ENCODE measurements at regions not wholly inside any gene's neighbourhood (a gene's known extent, or its start where the extent isn't known, plus 50 kb on each side); places are given as distances from the start of the nearest gene placed in this dataset.

GRCh38 chr12:46523446-46523845, 150.9 kb upstream of the SLC38A2 start:
- Histone ChIP-seq H3K27ac (ENCODE audit: control insufficient read depth, insufficient read depth, low read length) (no peak overlapping the region), H3K4me3 (ENCODE audit: control insufficient read depth in 2 of 3, extremely low read depth in 1 of 3, insufficient read depth in 2 of 3, low read depth in 1 of 3, low read length in 3 of 3) (no peak overlapping the region)

GRCh38 chr12:46522071-46522470, 149.5 kb upstream of the SLC38A2 start:
- H3K9me1 ChIP-seq (ENCODE audit: control insufficient read depth, extremely low read depth, insufficient read depth, low read length): no peaks in the 10 kb centered on the region
- H3K27ac ChIP-seq (ENCODE audit: control insufficient read depth, insufficient read depth, low read length): no peak overlapping the region
- no peak overlapping the region for H3K9ac ChIP-seq (ENCODE audit: control insufficient read depth, extremely low read depth, insufficient read depth, low read length)
- H3K27me3 ChIP-seq (ENCODE audit: control insufficient read depth, extremely low read depth, insufficient read depth, low read length): no peaks in the 10 kb centered on the region
- FAIRE-seq (no peak), DNase-seq (ENCODE audit: low read depth, low spot score) (no peak)
- H3K36me3 ChIP-seq (ENCODE audit: control insufficient read depth in 2 of 2, extremely low read depth in 1 of 2, insufficient read depth in 2 of 2, low read length in 2 of 2): no peaks in the 10 kb centered on the region
- no peaks in the 10 kb centered on the region for H4K20me1 ChIP-seq (ENCODE audit: control insufficient read depth, extremely low read depth, insufficient read depth, low read length)
- H3K4me2 ChIP-seq (ENCODE audit: control insufficient read depth, extremely low read depth, insufficient read depth, low read depth, low read length): no peak overlapping the region
- H3K4me3 ChIP-seq (ENCODE audit: control insufficient read depth in 2 of 3, extremely low read depth in 1 of 3, insufficient read depth in 2 of 3, low read depth in 1 of 3, low read length in 3 of 3): no peak overlapping the region
- TF ChIP-seq EZH2 (IDR thresholded peaks at IDR 0.05; ENCODE audit: low read length): no peak
- no peak for TF ChIP-seq CTCF (optimal IDR thresholded peaks at IDR 0.05 in 1 of 3, IDR thresholded peaks at IDR 0.05 in 1 of 3, conservative IDR thresholded peaks at IDR 0.05 in 1 of 3; ENCODE audit: extremely low read depth in 1 of 3, insufficient read depth in 2 of 3, low read length in 3 of 3)
- no peaks in the 10 kb centered on the region for H3K79me2 ChIP-seq (ENCODE audit: control insufficient read depth, insufficient read depth, low read length)
- dilution Hi-C loops (cut with MboI; ENCODE audit: extremely low pct_ligation_motif_present, low sequenced_read_pairs): no loop called here
- peaks cover 30% of the 10 kb centered on the region for H3K4me1 ChIP-seq (ENCODE audit: control insufficient read depth, extremely low read depth, insufficient read depth, low read length)
- no peaks in the 10 kb centered on the region for H3K9me3 ChIP-seq (ENCODE audit: control insufficient read depth, low read depth, low read length)
- H2AFZ ChIP-seq (ENCODE audit: control insufficient read depth, low read length): no peak overlapping the region

More at GRCh38 chr12:46523446-46523845, 150.9 kb upstream of the SLC38A2 start:
- Histone ChIP-seq H3K4me1 (ENCODE audit: control insufficient read depth, extremely low read depth, insufficient read depth, low read length) (peaks cover 23% of the 10 kb centered on the region), H3K9ac (ENCODE audit: control insufficient read depth, extremely low read depth, insufficient read depth, low read length) (no peak overlapping the region), H3K9me1 (ENCODE audit: control insufficient read depth, extremely low read depth, insufficient read depth, low read length) (no peaks in the 10 kb centered on the region), H3K4me2 (ENCODE audit: control insufficient read depth, extremely low read depth, insufficient read depth, low read depth, low read length) (peak overlapping the region; percentile 31), H3K36me3 (ENCODE audit: control insufficient read depth in 2 of 2, extremely low read depth in 1 of 2, insufficient read depth in 2 of 2, low read length in 2 of 2) (no peaks in the 10 kb centered on the region), H3K79me2 (ENCODE audit: control insufficient read depth, insufficient read depth, low read length) (no peaks in the 10 kb centered on the region), H4K20me1 (ENCODE audit: control insufficient read depth, extremely low read depth, insufficient read depth, low read length) (no peaks in the 10 kb centered on the region), H3K9me3 (ENCODE audit: control insufficient read depth, low read depth, low read length) (no peaks in the 10 kb centered on the region), H2AFZ (ENCODE audit: control insufficient read depth, low read length) (no peak overlapping the region), H3K27me3 (ENCODE audit: control insufficient read depth, extremely low read depth, insufficient read depth, low read length) (no peaks in the 10 kb centered on the region)
- no peak for FAIRE-seq
- no peak for TF ChIP-seq CTCF (optimal IDR thresholded peaks at IDR 0.05 in 1 of 3, IDR thresholded peaks at IDR 0.05 in 1 of 3, conservative IDR thresholded peaks at IDR 0.05 in 1 of 3; ENCODE audit: extremely low read depth in 1 of 3, insufficient read depth in 2 of 3, low read length in 3 of 3)
- TF ChIP-seq EZH2 (IDR thresholded peaks at IDR 0.05; ENCODE audit: low read length): no peak
- DNase-seq (ENCODE audit: low read depth, low spot score): no peak
- dilution Hi-C loops (cut with MboI; ENCODE audit: extremely low pct_ligation_motif_present, low sequenced_read_pairs): no loop called here

Data from keratinocyte (primary cell).